ENCODE measurements at regions not wholly inside any gene's neighbourhood (a gene's known extent, or its start where the extent isn't known, plus 50 kb on each side); places are given as distances from the start of the nearest gene placed in this dataset.

DNA sequence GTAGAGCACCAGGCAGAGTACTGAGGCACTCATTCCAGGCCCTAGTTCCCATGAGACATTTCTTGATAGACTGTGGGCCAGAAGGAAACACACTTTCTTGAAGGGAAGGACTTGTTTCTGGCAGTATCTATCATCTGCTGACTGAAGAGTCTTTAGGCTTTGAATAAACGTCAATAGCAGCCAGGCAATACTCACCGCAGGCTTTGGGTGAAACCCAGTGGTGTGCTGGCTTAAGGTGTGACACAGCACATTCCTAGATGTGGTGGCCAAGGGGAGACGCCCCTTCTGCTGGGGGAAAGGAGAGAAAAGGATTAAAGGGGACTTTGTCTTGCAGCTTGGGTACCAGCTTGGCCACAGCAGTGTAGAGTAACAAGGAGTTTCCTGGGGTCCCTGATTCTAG is 1039.6 kb downstream of the HACE1 start:
- TF ChIP-seq, protein P1, sequence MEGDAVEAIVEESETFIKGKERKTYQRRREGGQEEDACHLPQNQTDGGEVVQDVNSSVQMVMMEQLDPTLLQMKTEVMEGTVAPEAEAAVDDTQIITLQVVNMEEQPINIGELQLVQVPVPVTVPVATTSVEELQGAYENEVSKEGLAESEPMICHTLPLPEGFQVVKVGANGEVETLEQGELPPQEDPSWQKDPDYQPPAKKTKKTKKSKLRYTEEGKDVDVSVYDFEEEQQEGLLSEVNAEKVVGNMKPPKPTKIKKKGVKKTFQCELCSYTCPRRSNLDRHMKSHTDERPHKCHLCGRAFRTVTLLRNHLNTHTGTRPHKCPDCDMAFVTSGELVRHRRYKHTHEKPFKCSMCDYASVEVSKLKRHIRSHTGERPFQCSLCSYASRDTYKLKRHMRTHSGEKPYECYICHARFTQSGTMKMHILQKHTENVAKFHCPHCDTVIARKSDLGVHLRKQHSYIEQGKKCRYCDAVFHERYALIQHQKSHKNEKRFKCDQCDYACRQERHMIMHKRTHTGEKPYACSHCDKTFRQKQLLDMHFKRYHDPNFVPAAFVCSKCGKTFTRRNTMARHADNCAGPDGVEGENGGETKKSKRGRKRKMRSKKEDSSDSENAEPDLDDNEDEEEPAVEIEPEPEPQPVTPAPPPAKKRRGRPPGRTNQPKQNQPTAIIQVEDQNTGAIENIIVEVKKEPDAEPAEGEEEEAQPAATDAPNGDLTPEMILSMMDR (IDR thresholded peaks at IDR 0.05) = no peak
- no peak for TF ChIP-seq POLR2A (IDR thresholded peaks at IDR 0.05; ENCODE audit: low read depth)

All from esophagus muscularis mucosa (tissue), 3 donors.